Muscle layer of duodenum (tissue), 2 donors: ENCODE measurements at regions not wholly inside any gene's neighbourhood (a gene's known extent, or its start where the extent isn't known, plus 50 kb on each side); places are given as distances from the start of the nearest gene placed in this dataset.

ENCODE experiments used
- H3K27ac ChIP-seq: one replicate; pipeline ENCODE4 v1.7.0; 2013; ENCODE audit warnings: mild to moderate bottlenecking, low read length
- H3K27me3 ChIP-seq: one replicate; pipeline ENCODE4 v1.7.0; 2013; ENCODE audit warnings: low read depth, mild to moderate bottlenecking, control low read depth, low read length
- H3K36me3 ChIP-seq, 2 donors: one replicate each; pipeline ENCODE4 v1.7.0; 2013; ENCODE audit warnings: low read length in 2 of 2, control low read depth in 1 of 2, mild to moderate bottlenecking in 1 of 2; ENCODE audit not compliant: insufficient read depth in 2 of 2, control insufficient read depth in 1 of 2
- H3K4me1 ChIP-seq, 2 donors: one replicate each; pipeline ENCODE4 v1.7.0; 2013; ENCODE audit warnings: low read length in 2 of 2, mild to moderate bottlenecking in 2 of 2, control low read depth in 1 of 2, moderate library complexity in 1 of 2; ENCODE audit not compliant: insufficient read depth in 2 of 2, control insufficient read depth in 1 of 2
- H3K4me3 ChIP-seq, 2 donors: one replicate each; pipeline ENCODE4 v1.7.0; 2013; ENCODE audit warnings: low read length in 2 of 2, low read depth in 1 of 2, mild to moderate bottlenecking in 1 of 2
- H3K9me3 ChIP-seq, 2 donors: one replicate each; pipeline ENCODE4 v1.7.0; 2013; ENCODE audit warnings: low read length in 2 of 2, control low read depth in 1 of 2, mild to moderate bottlenecking in 1 of 2; ENCODE audit not compliant: control insufficient read depth in 1 of 2
- donor health status: healthy.

- H3K4me1 ChIP-seq: no peaks in the 10 kb centered on the region
- H3K27me3 ChIP-seq: no peaks in the 10 kb centered on the region
- H3K36me3 ChIP-seq: no peaks in the 10 kb centered on the region
- peaks cover 0 to 3% of the 10 kb centered on the region in 2 donors for H3K9me3 ChIP-seq
- no peak overlapping the region for H3K4me3 ChIP-seq
- H3K27ac ChIP-seq: no peak overlapping the region
Measured at GRCh38 chr10:2436933-2437332, 630.4 kb upstream of the PFKP start.

- no peak overlapping the region for H3K27ac ChIP-seq
- no peaks in the 10 kb centered on the region for H3K4me1 ChIP-seq
- H3K36me3 ChIP-seq: no peaks in the 10 kb centered on the region
- peaks cover 0 to 3% of the 10 kb centered on the region in 2 donors for H3K9me3 ChIP-seq
- H3K4me3 ChIP-seq: no peak overlapping the region
- no peaks in the 10 kb centered on the region for H3K27me3 ChIP-seq
Measured at GRCh38 chr10:2431961-2432360, 635.4 kb upstream of the PFKP start.

- Histone ChIP-seq H3K27me3 (no peaks in the 10 kb centered on the region), H3K4me1 (no peaks in the 10 kb centered on the region), H3K4me3 (no peak overlapping the region), H3K27ac (no peak overlapping the region), H3K36me3 (no peaks in the 10 kb centered on the region), H3K9me3 (no peaks in the 10 kb centered on the region)
Measured at GRCh38 chr10:2427412-2427811, 639.9 kb upstream of the PFKP start.

- no peak overlapping the region for H3K4me3 ChIP-seq
- H3K4me1 ChIP-seq: no peaks in the 10 kb centered on the region
- H3K9me3 ChIP-seq: no peaks in the 10 kb centered on the region
- no peaks in the 10 kb centered on the region for H3K36me3 ChIP-seq
- H3K27ac ChIP-seq: no peak overlapping the region
- no peaks in the 10 kb centered on the region for H3K27me3 ChIP-seq
Measured at GRCh38 chr10:2425320-2425719, 642.0 kb upstream of the PFKP start.

GRCh38 chr10:2414562-2414961, 652.8 kb upstream of the PFKP start:
- H3K36me3 ChIP-seq: no peaks in the 10 kb centered on the region
- H3K4me1 ChIP-seq: no peaks in the 10 kb centered on the region
- no peak overlapping the region for H3K27ac ChIP-seq
- H3K4me3 ChIP-seq: no peak overlapping the region
- H3K9me3 ChIP-seq: peaks cover 2 to 3% of the 10 kb centered on the region in 2 donors
- no peaks in the 10 kb centered on the region for H3K27me3 ChIP-seq

- Histone ChIP-seq H3K27me3 (no peaks in the 10 kb centered on the region), H3K9me3 (peaks cover 2 to 3% of the 10 kb centered on the region in 2 donors), H3K27ac (no peak overlapping the region), H3K4me1 (no peaks in the 10 kb centered on the region), H3K4me3 (no peak overlapping the region), H3K36me3 (no peaks in the 10 kb centered on the region)
Measured at GRCh38 chr10:2414039-2414438, 653.3 kb upstream of the PFKP start.

GRCh38 chr10:2410049-2410448, 657.3 kb upstream of the PFKP start:
- H3K9me3 ChIP-seq: peaks cover 2 to 3% of the 10 kb centered on the region in 2 donors
- no peaks in the 10 kb centered on the region for H3K36me3 ChIP-seq
- H3K4me1 ChIP-seq: no peaks in the 10 kb centered on the region
- H3K27ac ChIP-seq: no peak overlapping the region
- H3K4me3 ChIP-seq: no peak overlapping the region
- no peaks in the 10 kb centered on the region for H3K27me3 ChIP-seq

DNA sequence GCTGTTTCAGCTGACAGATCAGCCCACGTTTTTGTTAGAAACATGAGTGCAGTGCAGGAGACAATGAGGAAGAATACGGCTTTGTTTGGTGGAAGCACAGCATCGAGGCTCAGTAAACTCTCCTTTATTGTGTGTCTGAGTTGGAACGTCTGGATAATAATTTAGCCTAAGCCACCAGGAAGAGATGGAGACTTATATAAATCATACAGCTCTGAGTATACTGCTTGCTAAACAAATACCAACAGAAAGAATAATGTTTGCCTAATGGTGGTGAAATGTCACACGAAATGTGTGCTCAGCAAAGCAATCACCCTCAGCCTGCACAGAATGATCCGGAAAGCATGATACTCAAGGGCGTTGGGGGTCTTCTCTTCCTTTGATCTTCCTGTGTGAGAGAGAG, 664.1 kb upstream of the ADARB2 start:
- no peaks in the 10 kb centered on the region for H3K36me3 ChIP-seq
- H3K27me3 ChIP-seq: no peaks in the 10 kb centered on the region
- H3K4me1 ChIP-seq: no peaks in the 10 kb centered on the region
- H3K27ac ChIP-seq: no peak overlapping the region
- H3K4me3 ChIP-seq: no peak overlapping the region
- H3K9me3 ChIP-seq: no peaks in the 10 kb centered on the region

GRCh38 chr10:2399482-2399881, 662.2 kb upstream of the ADARB2 start:
- Histone ChIP-seq H3K36me3 (no peaks in the 10 kb centered on the region), H3K4me3 (no peak overlapping the region), H3K27me3 (no peaks in the 10 kb centered on the region), H3K27ac (no peak overlapping the region), H3K4me1 (no peaks in the 10 kb centered on the region), H3K9me3 (no peaks in the 10 kb centered on the region)

- H3K36me3 ChIP-seq: no peaks in the 10 kb centered on the region
Measured at GRCh38 chr10:2392145-2392812, 655.0 kb upstream of the ADARB2 start.

GRCh38 chr10:2387672-2388071, 650.3 kb upstream of the ADARB2 start:
- Histone ChIP-seq H3K4me1 (no peaks in the 10 kb centered on the region), H3K4me3 (no peak overlapping the region), H3K9me3 (no peaks in the 10 kb centered on the region), H3K27me3 (no peaks in the 10 kb centered on the region), H3K36me3 (no peaks in the 10 kb centered on the region), H3K27ac (no peak overlapping the region)

More at GRCh38 chr10:2392145-2392812, 655.0 kb upstream of the ADARB2 start:
- no peak overlapping the region for H3K4me3 ChIP-seq
- no peaks in the 10 kb centered on the region for H3K4me1 ChIP-seq
- H3K9me3 ChIP-seq: no peaks in the 10 kb centered on the region
- H3K27me3 ChIP-seq: no peaks in the 10 kb centered on the region
- H3K27ac ChIP-seq: no peak overlapping the region

DNA sequence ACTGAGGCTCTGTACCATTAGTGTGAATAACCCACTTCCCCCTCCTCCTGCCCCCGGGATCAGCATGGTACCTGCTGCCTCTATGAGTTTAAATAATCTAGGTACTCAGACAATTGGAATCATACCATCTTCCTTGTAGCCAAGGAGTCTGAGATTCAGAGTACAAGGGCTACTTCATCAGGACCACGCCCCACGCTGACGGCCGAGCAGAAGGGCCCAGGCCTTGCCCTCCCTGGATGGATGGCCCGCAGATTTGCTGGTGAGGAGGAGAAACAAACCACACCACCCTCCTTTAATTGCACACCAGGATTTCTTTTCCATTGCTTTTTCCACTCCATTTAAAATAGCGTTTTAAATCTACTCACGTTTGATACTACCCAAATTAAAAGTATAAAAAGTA, 649.9 kb upstream of the ADARB2 start:
- no peak overlapping the region for H3K4me3 ChIP-seq

More for the DNA sequence above, 649.9 kb upstream of the ADARB2 start:
- Histone ChIP-seq H3K9me3 (no peaks in the 10 kb centered on the region), H3K27ac (no peak overlapping the region), H3K27me3 (no peaks in the 10 kb centered on the region), H3K4me1 (no peaks in the 10 kb centered on the region), H3K36me3 (no peaks in the 10 kb centered on the region)
